CD4-positive, alpha-beta T cell (primary cell): ENCODE measurements at regions not wholly inside any gene's neighbourhood (a gene's known extent, or its start where the extent isn't known, plus 50 kb on each side); places are given as distances from the start of the nearest gene placed in this dataset.

Experiments used
- ATAC-seq: fragments of 200-7000 bp; cut with Tn5 transposase; one replicate; pipeline ENCODE4 v1.10.0; 2022; ENCODE audit warnings: mild to moderate bottlenecking; ENCODE audit not compliant: poor library complexity
- CTCF ChIA-PET: fragments of 350-600 bp; sonication (Branson Sonifier 250); formaldehyde crosslinking; loops from one replicate; lab custom pipeline; 2021; ENCODE audit warnings: antibody characterized with exemption, inconsistent platforms; lab: Charles Lee
- POLR2A ChIA-PET: fragments of 350-600 bp; sonication (Branson Sonifier 250); formaldehyde crosslinking; loops from one replicate; lab custom pipeline; 2021; ENCODE audit warnings: antibody characterized with exemption, inconsistent platforms; lab: Charles Lee
- DNase-seq, 14 experiments: peaks; one replicate each; pipeline ENCODE4 v3.0.0-alpha.2; 2013 to 2020; ENCODE audit warnings: mixed read lengths in 2 of 14
- H3K27ac ChIP-seq, 2 donors: one replicate each; pipeline versions ENCODE4 v1.5.1 to v1.7.0; 2013; ENCODE audit warnings: low read length in 2 of 2, low read depth in 1 of 2, mild to moderate bottlenecking in 1 of 2
- H3K27me3 ChIP-seq, 2 experiments: 1 replicate in 1 of 2; 2 replicates in 1 of 2; pipeline versions ENCODE4 v1.6.1 to v1.7.0; 2013; ENCODE audit warnings: low read length in 2 of 2, control low read depth in 1 of 2, mild to moderate bottlenecking in 1 of 2, moderate library complexity in 1 of 2; ENCODE audit not compliant: insufficient read depth in 2 of 2, control insufficient read depth in 1 of 2
- H3K36me3 ChIP-seq: one replicate; pipeline ENCODE4 v1.6.1; 2013; ENCODE audit warnings: low read length, control low read depth; ENCODE audit not compliant: insufficient read depth
- H3K4me1 ChIP-seq: one replicate; pipeline ENCODE4 v1.6.1; 2013; ENCODE audit warnings: low read length, control low read depth; ENCODE audit not compliant: insufficient read depth
- H3K4me3 ChIP-seq: one replicate; pipeline ENCODE4 v1.5.1; 2013; ENCODE audit warnings: mild to moderate bottlenecking, low read length, moderate library complexity
- H3K9me3 ChIP-seq, 2 experiments: 1 replicate in 1 of 2; 2 replicates in 1 of 2; pipeline versions ENCODE4 v1.6.1 to v1.7.0; 2013; ENCODE audit warnings: low read length in 2 of 2, mild to moderate bottlenecking in 2 of 2, control low read depth in 1 of 2, moderate library complexity in 1 of 2; ENCODE audit not compliant: control insufficient read depth in 1 of 2, insufficient read depth in 1 of 2
- H3K27ac Mint-ChIP-seq: one replicate; pipeline ENCODE4 v1.8.0; 2020; ENCODE audit warnings: mixed read lengths
- H3K27me3 Mint-ChIP-seq: one replicate; pipeline ENCODE4 v1.8.0; 2021; ENCODE audit warnings: mixed read lengths
- H3K36me3 Mint-ChIP-seq: one replicate; pipeline ENCODE4 v1.8.0; 2021; ENCODE audit warnings: low read depth, mixed read lengths
- H3K4me1 Mint-ChIP-seq: one replicate; pipeline ENCODE4 v1.8.0; 2021; ENCODE audit warnings: low read depth, mixed read lengths
- H3K4me3 Mint-ChIP-seq: one replicate; pipeline ENCODE4 v1.8.0; 2020; ENCODE audit warnings: mild to moderate bottlenecking, mixed read lengths
- H3K9me3 Mint-ChIP-seq: one replicate; pipeline ENCODE4 v1.8.0; 2020; ENCODE audit warnings: mixed read lengths
- intact Hi-C, 2 experiments: fragments of 100-400 bp; cut with DNase I in 1 of 2; cut with micrococcal nuclease in 1 of 2; formaldehyde crosslinking; loops; one replicate each; pipeline versions ENCODE4 v1.15.1 to v1.9.0; 2023 to 2025; cut with DNase I, micrococcal nuclease
- TF ChIP-seq, protein P1 (sequence below): fragments of 200-600 bp; IDR thresholded peaks from one replicate; pipeline ENCODE4 v1.8.0; 2022; ENCODE audit warnings: antibody characterized with exemption, mild to moderate bottlenecking

DNA sequence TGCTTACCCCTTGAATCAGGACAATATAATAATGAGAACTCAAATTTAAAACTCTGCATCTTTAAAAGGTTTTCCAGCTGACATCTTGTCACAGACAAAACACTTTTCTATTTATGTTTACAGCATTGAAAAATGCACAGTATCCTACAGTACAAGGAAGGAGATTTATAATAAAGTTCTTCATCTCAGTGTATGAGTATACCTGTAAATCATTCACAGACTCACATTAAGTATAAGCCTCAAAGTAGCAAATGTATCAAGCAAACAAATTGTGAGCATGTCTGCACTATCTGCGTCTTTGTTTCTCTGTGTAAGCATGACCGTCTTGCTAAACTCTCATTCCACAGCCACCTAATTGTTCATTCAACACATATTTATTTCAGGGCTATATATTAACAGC, 52.8 kb downstream of the PPP1R2C start:
- POLR2A ChIA-PET, result no interaction called here
- H3K4me1 Mint-ChIP-seq, result no peaks in the 10 kb centered on the region
- no peaks in the 10 kb centered on the region for H3K9me3 ChIP-seq
- ATAC-seq (no peak), DNase-seq (no peak)
- CTCF ChIA-PET, result no interaction called here
- H3K36me3 ChIP-seq, result no peaks in the 10 kb centered on the region
- H3K4me3 ChIP-seq, result no peak overlapping the region
- no peaks in the 10 kb centered on the region for H3K27me3 Mint-ChIP-seq
- no peaks in the 10 kb centered on the region for H3K4me1 ChIP-seq
- no peaks in the 10 kb centered on the region for H3K9me3 Mint-ChIP-seq
- H3K36me3 Mint-ChIP-seq, result no peaks in the 10 kb centered on the region
- intact Hi-C loops, result no loop called here
- no peaks in the 10 kb centered on the region for H3K27me3 ChIP-seq
- TF ChIP-seq, protein P1, sequence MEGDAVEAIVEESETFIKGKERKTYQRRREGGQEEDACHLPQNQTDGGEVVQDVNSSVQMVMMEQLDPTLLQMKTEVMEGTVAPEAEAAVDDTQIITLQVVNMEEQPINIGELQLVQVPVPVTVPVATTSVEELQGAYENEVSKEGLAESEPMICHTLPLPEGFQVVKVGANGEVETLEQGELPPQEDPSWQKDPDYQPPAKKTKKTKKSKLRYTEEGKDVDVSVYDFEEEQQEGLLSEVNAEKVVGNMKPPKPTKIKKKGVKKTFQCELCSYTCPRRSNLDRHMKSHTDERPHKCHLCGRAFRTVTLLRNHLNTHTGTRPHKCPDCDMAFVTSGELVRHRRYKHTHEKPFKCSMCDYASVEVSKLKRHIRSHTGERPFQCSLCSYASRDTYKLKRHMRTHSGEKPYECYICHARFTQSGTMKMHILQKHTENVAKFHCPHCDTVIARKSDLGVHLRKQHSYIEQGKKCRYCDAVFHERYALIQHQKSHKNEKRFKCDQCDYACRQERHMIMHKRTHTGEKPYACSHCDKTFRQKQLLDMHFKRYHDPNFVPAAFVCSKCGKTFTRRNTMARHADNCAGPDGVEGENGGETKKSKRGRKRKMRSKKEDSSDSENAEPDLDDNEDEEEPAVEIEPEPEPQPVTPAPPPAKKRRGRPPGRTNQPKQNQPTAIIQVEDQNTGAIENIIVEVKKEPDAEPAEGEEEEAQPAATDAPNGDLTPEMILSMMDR, result no peak
- H3K4me3 Mint-ChIP-seq, result no peak overlapping the region
- H3K27ac ChIP-seq, result no peak overlapping the region
- H3K27ac Mint-ChIP-seq, result no peak overlapping the region

DNA sequence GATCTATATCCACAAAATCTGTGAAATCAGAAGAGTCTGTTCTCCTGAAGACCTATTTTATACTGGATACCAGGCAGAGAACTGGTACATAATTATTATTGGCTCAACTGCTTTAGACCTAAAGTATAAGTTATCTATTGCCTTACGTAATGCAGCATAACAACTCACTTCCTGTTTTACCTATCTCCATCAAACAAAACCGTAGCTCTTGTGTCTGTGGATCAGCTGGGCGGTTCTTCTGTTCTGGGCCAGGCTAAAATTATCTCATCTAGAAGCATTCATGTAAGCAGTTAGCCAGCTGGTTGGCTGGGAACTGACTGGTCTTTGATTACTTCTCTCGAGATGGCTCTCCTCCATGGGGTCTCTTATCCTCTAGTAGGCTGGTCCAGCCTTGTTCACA, 57.8 kb downstream of the PPP1R2C start:
- ChIA-PET CTCF (no interaction called here), POLR2A (no interaction called here)
- Histone ChIP-seq H3K27me3 (no peaks in the 10 kb centered on the region), H3K4me3 (no peak overlapping the region), H3K27ac (no peak overlapping the region), H3K36me3 (no peaks in the 10 kb centered on the region), H3K9me3 (no peaks in the 10 kb centered on the region), H3K4me1 (peaks cover 1% of the 10 kb centered on the region)
- no peak overlapping the region for H3K4me3 Mint-ChIP-seq
- DNase-seq (no peak), ATAC-seq (no peak)
- no peaks in the 10 kb centered on the region for H3K9me3 Mint-ChIP-seq
- no peaks in the 10 kb centered on the region for H3K27me3 Mint-ChIP-seq
- TF ChIP-seq, protein P1, result no peak
- H3K27ac Mint-ChIP-seq, result no peak overlapping the region
- H3K36me3 Mint-ChIP-seq, result no peaks in the 10 kb centered on the region
- intact Hi-C loops, result no loop called here
- peaks cover 12% of the 10 kb centered on the region for H3K4me1 Mint-ChIP-seq

DNA sequence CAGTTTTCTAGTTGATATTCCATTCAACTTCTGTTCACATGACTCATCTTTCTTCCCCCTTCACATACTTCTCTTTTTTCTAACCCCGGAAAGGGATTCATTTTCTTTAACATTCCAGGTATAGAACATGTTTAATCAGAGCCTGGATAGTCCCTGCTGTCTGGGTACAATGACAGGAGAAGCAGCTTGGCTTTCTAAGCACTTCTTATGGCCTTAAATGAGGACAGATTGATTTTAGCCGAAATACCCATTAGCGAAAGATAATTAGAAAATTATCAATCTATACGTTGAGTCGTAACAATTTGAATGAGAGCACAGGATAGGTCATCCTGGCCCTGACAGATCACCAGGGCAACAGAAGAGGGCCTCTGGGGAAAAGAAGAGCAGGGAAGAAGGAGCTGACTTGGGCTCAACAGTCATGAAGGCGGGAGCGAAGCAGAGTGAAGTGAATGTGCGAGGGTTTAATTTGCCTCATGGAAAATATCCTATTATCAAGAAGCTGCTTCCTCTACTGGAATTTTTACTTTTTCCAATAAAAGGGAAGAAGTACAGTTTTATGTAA, 62.2 kb downstream of the PPP1R2C start:
- H3K9me3 Mint-ChIP-seq, result no peaks in the 10 kb centered on the region
- H3K27ac Mint-ChIP-seq, result no peak overlapping the region
- ATAC-seq (no peak), DNase-seq (no peak)
- H3K36me3 Mint-ChIP-seq, result no peaks in the 10 kb centered on the region
- Histone ChIP-seq H3K27ac (no peak overlapping the region), H3K27me3 (no peaks in the 10 kb centered on the region), H3K36me3 (no peaks in the 10 kb centered on the region), H3K4me3 (no peak overlapping the region), H3K4me1 (peaks cover 6% of the 10 kb centered on the region), H3K9me3 (no peaks in the 10 kb centered on the region)
- intact Hi-C loops, result no loop called here
- CTCF ChIA-PET, result interaction anchor here (0.7 to 1.3 kb wide), 5 partner anchors 8 to 75 kb away, joined by 3 to 5 read pairs (median 3); no protein-coding TSS in a partner anchor
- H3K4me1 Mint-ChIP-seq, result peaks cover 12% of the 10 kb centered on the region
- TF ChIP-seq, protein P1, result no peak
- POLR2A ChIA-PET, result interaction anchor here (0.6 kb wide), 1 partner anchor 227 kb away, joined by 3 read pairs; no protein-coding TSS in a partner anchor
- H3K4me3 Mint-ChIP-seq, result no peak overlapping the region
- H3K27me3 Mint-ChIP-seq, result no peaks in the 10 kb centered on the region
